DLD1 (cell line): ENCODE measurements at regions not wholly inside any gene's neighbourhood (a gene's known extent, or its start where the extent isn't known, plus 50 kb on each side); places are given as distances from the start of the nearest gene placed in this dataset.

Experiments
- in situ Hi-C: cut with HindIII; loops from 2 replicates; pipeline ENCODE4 v1.10.0; 2017; ENCODE audit warnings: low sequenced_read_pairs

DNA sequence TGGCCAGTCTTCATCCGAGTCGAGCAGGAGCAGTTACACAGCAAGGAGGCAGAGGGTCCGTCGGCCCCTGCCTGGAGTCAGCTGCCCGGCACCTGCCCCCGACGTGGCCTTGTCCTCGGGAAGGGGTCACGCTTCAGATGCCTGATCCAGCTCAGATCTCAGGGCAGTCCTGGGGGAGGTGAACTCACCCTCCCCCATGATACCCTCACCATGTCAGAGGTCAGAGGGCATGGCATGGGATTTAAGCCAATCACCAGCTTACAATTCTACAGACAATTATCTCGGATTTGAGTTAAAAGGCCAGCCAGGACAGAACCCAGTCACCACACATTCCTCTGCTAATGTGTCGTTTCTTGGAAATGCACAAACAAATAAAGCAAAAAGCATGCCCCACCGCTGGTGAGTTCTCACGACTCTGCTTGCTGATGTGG is 211.3 kb downstream of the FOXL1 start:
- in situ Hi-C loops, result no loop called here

DNA sequence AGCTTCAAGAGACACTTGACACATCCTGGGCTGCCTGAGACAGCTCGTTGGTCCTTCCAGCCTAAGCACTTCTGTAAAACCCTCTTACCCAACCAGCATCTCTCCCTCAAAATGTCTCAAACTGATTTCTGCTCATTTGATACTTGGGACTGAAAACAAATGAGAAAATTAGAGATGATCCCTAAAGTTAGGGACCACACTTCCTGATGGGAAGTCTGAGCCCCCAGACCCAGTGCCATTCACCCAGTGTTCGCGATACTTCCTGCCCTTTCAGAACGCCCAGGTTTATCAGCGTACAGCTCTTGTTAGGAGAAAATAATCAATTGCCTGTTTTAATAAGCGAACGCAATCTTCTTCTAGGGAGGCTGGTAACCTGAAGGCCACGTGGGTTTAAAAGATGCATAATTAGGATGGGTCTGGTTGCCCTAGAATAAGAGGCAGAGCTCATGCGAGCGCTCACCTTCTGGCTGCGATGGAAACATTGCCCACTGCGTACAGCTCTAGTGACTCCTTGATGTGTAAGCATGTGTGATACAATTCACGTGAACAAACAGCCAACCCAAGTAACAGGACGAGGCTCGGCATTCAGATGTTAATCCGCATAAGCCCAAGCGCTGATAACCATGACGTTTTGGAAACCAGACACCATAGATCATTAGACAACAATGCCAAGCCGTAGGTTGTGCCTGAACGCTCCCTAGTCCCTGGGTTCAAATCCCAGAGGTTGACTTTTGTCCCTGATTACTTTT is 213.1 kb downstream of the FOXL1 start:
- in situ Hi-C loops, result no loop called here

DNA sequence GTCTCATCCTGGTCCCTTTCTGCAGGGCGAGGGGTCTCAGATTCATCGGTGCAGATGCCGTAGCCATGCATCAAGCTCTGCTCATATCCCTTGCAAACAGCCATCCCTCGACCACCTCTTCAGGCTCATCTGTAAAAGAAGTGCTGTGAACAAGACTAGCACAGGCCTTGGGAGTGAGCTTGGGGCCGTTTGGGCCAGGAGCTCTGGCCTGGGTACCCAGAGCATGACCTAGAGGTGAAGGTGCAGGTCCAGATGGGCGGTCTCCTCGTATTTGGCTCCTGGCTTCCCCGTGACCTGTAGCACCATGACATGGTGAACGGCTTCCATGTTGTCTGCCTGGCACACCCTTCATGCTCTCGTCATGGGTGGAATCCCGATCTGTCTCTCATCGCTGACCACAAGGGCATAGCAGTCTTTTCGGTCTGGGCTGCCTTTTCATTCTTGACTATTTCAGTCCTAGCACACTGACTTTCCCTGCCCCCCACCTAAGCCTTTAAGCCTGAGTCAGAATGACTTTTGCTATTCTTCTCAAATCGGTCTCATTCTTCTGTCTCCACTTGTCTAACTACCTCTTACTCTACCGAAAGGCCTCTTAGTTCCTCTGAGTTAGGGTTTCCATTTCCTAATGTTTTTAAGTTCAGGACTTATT is 216.0 kb downstream of the FOXL1 start:
- in situ Hi-C loops, result no loop called here

DNA sequence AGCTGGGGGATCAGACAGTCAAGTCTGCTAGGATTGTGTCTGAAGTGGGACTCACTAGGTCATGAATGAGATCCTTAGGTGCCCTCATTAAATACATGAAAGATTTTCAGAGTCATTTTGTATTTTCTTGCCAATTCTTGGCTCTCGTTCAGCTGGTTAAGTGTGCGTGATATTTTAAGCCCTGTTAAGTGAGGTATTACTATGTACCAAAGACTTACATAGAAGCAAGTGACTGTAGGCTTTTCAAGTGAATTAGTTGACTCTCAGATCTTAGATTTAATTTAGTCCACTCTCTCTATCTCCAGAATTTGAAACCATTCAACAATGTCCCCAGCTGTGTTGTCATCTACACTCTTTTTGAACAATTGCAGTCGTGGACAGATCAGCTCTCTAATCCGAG is 219.4 kb downstream of the FOXL1 start:
- in situ Hi-C loops, result no loop called here

DNA sequence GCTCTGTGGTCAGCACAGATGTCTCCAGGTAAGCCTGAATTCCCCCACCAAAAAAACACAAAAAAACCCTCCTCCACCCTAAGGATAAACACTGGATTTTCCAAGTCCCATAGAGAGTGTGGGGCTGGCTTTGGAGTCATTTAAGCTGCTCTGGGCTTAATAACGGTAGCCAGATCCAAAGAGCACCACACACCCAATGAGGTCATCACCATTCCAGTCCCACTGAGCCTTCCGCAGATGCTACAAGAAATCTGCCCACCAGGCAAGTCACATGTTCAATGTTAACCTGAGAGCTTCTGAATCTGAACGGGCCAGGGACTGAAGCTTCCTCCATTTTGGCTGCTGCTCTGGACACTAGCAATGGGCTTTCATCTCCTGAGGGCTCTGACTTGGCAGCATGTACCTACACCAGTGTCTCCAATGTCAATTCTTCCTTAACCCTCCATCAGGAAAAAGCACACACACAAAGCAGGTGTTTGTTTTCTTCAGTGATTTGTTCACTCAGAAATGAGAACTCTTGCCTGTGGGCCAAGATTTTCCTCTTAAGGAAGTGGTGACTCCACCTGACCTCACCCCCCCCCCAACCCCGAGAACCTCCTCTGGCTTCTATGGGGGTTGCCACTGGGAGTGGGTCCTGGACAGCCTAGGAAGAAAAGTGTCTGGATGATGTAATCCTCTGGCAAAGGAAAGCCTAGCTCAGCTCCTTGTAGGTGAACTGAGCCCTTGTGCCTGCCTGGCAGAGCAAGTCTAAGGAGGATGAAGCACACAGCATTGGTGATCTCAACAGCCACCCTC is 220.1 kb downstream of the FOXL1 start:
- in situ Hi-C loops, result no loop called here

DNA sequence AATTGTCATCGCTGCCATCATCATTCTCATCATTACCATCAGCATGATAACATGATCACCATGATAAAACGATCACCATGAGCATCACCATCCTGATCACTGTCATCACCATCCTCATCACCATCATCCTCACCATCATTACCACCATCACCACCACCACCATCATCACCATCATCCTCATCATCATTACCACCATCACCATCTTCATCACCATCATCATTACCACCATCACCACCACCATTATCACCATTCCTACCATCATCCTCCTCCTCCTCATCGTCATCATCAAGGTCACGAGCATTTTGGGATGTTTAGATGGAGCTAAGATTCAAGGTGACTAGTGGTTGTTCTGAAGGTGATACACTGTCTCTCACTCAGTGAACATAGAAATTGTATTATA is 221.0 kb downstream of the FOXL1 start:
- in situ Hi-C loops, result no loop called here

DNA sequence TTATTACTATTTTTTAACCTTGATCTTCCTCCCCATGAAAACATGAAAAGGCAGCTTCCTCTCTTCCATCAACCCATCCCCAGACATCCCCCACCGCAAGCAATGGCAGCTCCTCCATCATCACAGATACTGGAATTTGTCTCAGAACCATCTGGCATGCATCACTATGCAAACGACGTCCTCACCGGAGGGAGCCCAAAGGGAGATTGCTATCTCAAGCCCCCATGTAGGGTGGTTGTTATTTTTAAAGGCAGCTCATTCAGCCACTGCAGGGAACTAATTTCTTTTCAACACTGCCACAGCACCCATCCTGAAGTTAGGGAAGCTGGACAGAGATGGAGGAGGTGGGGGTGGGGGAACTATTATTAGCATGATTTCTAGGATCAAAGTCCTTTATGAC is 222.5 kb downstream of the FOXL1 start:
- in situ Hi-C loops, result no loop called here

DNA sequence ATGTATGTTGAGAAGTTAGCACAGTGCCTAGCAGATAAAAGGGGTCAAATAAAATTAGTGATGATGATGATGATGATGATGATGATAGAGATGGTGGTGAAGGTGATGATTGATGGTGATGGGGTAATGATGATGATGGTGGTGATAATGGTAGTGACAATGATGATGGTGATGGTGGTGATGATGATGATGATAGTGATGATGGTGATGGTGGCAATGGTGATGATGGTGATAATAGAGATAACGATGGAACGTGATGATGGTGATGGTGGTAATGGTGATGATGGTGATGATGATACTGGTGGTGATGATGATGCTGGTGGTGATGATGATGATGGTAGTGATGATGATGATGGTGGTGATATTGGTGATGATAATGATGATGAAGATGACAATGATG is 223.7 kb downstream of the FOXL1 start:
- in situ Hi-C loops, result no loop called here

DNA sequence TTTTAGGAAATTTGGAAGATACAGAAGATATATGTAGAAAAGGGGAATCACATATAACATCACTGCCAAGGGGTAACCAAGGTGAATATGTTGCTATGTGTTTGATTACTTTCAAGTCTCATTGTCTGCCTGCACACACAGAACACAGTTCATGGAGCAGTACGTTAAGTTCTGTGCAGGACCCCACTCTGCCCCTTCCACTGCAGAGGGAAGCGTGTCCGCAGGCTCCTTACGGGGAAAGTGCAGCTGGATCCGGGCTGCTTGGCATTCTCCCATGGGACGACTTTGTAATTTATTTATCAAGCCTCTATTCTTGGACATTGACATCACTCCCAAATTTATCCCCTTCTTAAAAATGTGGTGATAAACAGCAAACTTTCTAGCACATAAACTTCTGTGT is 226.8 kb downstream of the FOXL1 start:
- in situ Hi-C loops, result no loop called here

DNA sequence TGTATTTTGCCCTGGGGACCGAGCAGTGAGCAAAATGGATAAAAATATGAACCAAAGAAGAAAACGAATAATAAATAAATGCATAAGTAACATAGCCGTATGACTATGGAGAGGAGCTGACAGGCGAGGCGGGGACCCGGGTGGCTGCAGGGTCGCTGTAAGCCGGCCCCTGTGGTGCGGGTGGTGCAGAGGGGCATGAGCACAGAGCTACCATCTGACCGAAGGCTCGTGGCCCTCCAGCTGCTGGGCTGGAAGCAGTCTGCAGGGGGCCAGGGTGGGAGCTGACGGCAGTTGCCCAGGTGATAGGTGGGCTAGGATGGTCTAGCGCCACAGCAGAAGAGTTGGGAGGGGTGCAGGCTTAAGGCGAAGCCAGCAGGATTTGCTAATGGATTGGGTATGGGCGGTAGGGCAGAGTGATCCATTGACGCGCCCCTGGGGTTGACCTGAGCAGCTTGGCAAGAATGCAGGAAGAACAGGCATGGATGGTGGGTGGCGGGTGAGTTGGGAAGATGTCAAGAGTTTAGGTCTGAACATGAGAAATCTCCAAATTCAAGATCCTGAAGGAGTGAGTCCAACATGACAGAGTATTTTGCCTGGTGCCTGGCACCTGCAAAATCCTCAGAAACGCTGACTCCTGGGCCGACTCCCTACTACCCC is 228.0 kb downstream of the FOXL1 start:
- in situ Hi-C loops, result no loop called here

DNA sequence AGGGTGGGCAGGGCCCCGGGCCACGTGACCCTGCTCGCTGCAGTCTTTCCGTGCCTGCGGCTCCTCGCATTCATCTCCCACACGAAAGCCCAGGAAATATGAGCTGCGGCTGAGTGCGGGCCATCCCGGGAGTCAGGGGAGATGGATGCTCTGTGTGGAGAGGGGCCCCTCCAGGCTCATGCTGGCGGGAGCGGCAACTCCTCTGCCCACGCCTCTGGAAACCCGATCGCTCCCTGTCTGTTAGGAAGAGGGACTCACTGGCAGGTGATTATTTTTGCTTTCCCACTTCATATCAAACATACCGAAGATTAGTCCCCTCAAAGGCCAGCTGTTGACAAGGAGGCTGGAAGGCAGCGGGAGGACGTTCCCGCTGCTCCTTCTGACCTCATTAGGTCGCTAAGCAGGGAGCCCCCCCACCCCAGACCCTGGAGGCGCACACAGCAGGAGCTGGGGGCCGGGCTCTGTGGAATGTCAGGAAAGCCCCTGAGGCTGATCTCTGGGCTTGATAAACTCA is 228.5 kb downstream of the FOXL1 start:
- in situ Hi-C loops, result no loop called here

DNA sequence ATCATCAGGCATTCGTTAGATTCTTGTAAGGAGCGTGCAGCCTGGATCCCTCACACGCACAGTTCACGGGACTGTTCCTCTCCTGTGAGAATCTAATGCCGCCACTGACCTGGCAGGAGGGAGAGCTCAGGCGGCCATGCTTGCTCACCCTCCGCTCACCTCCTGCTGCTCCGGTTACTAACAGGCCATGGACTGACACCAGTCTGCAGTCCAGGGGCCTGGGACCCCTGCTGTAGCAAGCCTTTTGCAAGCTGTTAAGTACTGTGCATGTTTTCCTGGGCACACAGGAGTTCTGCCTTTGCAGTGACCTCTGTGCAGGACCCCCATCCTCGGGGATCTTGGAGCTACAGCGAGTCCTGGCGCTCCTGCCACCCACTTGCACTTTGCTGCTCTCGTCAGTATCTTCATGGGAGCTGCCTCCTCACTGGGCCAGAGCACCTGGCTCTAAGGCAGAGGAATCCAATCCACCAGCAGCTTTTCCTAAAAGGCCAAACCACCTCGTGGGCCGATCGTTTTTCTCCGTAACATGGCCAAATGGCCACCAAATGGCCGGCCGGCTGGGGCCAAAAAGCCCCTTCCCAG is 230.6 kb downstream of the FOXL1 start:
- in situ Hi-C loops, result no loop called here

DNA sequence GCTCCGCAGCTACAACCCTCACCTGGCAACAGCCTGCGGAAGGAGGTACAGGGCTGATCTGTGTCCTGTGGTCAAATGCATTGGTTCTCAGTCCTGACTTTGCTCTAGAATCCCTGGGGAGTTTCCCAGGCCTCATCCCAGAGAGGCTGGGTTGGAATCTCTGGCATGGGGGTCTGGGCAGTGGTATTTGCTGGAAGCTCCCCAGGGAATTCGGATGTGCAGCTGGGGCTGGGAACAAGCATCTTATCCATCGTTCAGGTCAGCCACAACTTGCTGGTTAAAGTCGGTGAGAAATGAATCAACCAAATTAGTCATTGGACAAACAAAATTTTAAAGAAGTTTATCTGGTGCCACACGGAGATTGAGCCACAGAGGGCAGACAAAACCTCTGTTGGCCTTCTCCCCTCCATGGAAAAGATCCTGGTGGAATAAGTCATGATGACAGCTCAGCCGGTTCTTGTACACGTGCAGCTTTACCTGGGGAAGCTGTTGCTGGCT is 231.2 kb downstream of the FOXL1 start:
- in situ Hi-C loops, result no loop called here

DNA sequence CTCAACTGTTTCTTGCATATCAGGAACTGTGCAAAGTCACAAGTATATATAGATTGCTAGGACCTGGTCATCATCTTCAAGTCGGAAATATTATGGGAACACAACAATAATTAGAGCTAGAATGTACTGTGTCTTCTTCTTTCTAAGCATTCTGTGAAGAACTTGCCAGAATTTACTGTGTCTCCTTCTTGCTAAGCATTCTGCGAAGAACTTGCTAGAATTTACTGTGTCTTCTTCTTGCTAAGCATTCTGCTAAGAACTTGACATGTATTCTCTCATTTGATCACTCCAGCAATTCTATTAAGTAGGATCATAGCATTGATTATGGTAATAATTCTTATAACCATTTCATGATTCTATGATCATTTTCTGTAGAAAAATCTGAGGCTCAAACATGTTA is 231.7 kb downstream of the FOXL1 start:
- in situ Hi-C loops, result no loop called here

DNA sequence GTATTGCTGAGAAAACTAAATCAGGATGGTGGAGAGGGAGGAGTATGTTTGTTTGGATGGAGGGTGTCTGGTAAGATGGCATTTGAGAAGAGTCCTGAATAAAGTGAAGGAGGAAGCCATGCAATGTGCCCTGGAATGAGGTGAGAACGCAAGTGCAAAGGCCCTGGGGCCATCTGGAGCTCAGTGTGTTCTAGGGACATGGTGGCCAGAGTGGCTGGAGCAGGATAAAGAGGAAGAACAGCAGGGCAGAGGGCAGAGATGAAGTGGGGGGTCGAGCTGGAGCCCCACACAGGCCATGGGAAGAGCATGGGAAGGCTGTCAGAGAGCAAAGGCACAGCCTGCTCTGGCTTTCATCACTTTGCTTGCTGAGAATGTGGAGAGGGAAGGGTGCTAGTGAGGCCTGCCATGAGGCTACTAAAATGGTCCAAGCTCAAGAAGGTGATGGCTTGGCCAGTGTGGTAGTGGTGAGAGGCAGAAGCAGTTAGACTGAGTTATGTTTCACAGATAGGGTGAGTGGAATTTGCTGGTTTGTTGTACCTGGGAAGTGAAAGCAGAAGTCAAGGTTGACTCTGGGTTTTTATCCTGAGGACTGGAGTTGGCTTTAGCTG is 234.1 kb downstream of the FOXL1 start:
- in situ Hi-C loops, result no loop called here

DNA sequence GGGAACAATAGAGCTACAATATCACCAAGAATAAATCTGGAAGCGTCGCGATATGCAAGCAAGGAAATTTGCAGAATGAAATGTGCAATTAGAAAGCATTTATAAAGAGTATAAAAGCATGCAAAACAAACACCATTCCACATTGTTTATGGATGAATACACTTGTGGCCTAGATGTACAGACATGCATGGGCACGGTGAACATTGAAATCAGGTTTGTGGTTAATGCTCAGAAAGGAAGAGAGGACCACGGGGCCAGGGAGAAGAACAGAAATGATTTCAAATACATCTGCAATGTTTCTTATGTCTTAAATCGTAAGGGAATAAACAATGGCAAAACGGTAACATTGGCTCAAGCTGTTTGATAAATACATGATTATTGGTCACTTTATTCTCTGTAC is 235.9 kb downstream of the FOXL1 start:
- in situ Hi-C loops, result no loop called here

DNA sequence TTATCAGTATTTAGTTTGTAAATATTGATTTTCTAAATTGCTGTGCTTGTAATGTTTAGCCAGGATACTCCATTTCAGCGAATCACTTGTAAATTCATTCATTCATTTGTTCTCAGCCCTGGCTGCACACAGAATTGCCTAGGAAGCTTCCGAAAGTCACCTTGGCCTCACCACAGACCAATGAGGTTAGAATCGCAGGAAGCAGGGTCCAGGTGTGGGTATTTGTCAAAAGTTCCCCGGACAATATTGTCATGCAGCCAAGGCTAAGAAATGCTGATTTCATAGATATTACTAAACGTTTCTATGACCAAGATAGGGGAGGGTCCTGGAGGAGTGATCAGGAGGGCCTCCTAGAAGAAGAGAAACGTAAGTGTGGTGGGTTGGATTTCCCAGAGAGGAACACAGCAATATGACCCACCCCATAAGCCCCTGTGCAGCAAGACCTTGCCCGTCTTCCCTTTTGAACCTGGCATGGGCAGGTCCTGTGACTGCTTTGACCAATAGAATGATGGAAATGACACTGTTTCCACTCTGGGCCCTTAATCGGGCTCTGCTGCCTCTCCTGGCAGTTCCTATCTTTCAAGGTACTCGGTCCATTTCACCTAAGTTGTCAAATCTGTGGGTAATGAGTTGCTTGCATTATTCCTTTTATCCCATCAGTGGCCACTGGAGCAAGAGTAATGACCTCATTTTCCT is 238.7 kb downstream of the FOXL1 start:
- in situ Hi-C loops, result no loop called here

DNA sequence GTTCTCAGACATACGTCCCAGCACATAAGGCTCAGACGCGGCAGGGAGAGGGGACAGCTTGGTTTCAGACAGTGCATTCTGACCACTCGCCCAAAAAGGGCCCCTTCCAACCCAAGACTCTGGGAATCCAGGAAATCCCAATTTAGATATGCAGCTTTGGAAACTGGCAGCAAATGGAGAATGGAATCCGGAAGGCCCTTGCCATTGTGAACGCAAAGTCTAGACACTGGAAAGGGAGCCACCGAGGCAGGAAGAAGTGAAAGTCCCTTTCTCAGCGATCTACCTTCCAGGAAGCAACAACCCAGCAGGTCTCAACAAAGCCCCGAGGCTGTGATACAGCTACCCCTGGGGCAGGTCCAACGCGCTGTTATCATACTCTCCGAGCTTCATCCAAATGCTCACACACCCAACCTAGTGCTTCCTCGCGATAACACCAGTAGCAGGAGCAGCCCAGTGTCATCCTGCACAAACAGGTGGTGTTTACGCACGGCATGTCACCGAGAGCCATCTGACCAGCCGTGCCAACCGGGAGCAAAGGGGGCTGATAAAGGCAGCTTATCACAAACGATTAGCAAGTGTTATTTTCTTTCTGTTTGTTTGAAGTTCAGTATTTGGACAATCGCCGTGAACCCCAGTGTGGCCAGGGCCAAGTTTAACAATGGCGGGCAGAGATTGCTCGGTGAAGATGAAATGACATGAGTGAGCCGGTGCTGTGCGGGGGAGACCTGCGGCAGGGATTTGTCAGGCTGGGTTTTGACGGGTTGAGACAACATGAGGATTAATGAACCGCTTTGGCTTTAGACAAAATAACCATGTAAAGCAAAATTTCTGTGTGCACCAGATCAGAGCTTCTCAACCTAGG is 240.6 kb downstream of the FOXL1 start:
- in situ Hi-C loops, result no loop called here

DNA sequence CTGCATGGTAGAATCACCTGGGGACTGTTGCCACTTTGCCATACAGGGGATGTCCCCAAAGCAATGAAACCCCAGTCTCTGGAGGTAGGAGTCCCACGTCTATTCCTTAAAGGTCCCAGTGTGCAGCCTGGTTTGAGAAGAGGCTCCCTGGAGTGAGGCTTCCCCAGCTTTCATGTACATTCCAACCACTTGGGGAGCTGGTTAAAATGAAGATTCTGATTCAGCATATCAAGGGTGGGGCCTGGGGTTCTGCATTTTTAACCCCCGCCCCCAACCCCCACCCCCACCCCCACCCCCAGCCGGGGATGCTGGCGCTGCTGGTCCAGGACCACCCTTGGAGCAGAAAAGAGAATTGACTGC is 241.2 kb downstream of the FOXL1 start:
- in situ Hi-C loops, result no loop called here
